ENCODE measurements at regions not wholly inside any gene's neighbourhood (a gene's known extent, or its start where the extent isn't known, plus 50 kb on each side); places are given as distances from the start of the nearest gene placed in this dataset.

- DNase-seq, result no peak
Measured at GRCh38 chr15:31456354-31457060, 129.9 kb downstream of the KLF13 start.

GRCh38 chr15:31457161-31457560 lies 130.5 kb downstream of the KLF13 start:
- no peak for DNase-seq

- DNase-seq, result no peak
Measured at GRCh38 chr15:31457631-31458526, 131.2 kb downstream of the KLF13 start.

GRCh38 chr15:31458596-31459399 lies 132.2 kb downstream of the KLF13 start:
- peak; percentile 22 for DNase-seq

GRCh38 chr15:31459400-31459748 lies 132.7 kb downstream of the KLF13 start:
- DNase-seq, result no peak

GRCh38 chr15:31461375-31461774 lies 134.7 kb downstream of the KLF13 start:
- no peak for DNase-seq

GRCh38 chr15:31461911-31462480 lies 135.4 kb downstream of the KLF13 start:
- no peak for DNase-seq

GRCh38 chr15:31463521-31464102 lies 137.0 kb downstream of the KLF13 start:
- DNase-seq, result no peak

GRCh38 chr15:31464216-31465082 lies 137.8 kb downstream of the KLF13 start:
- no peak for DNase-seq

GRCh38 chr15:31465083-31465955 lies 138.7 kb downstream of the KLF13 start:
- DNase-seq, result no peak

GRCh38 chr15:31467361-31467760 lies 140.7 kb downstream of the KLF13 start:
- DNase-seq, result no peak

GRCh38 chr15:31468911-31469785 lies 142.5 kb downstream of the KLF13 start:
- DNase-seq, result no peak

GRCh38 chr15:31469786-31470525 lies 143.3 kb downstream of the KLF13 start:
- no peak for DNase-seq

GRCh38 chr15:31470756-31471155 lies 144.1 kb downstream of the KLF13 start:
- DNase-seq, result no peak

GRCh38 chr15:31471731-31472430 lies 145.2 kb downstream of the KLF13 start:
- no peak for DNase-seq

- peak; percentile 70 for DNase-seq
Measured at GRCh38 chr15:31472636-31473384, 146.2 kb downstream of the KLF13 start.

GRCh38 chr15:31473385-31474058 lies 146.9 kb downstream of the KLF13 start:
- no peak for DNase-seq

Data from CD4-positive, alpha-beta T cell treated with Interleukin-6 for 4 hours (primary cell).